Spleen (tissue), 11 donors: ENCODE measurements at regions not wholly inside any gene's neighbourhood (a gene's known extent, or its start where the extent isn't known, plus 50 kb on each side); places are given as distances from the start of the nearest gene placed in this dataset.
"Not testable (repeated sequence)": the region's sequence is repeated elsewhere in the genome, so short reads cannot be mapped to it uniquely, and the experiment has no call there.

Experiments used
- DNase-seq: peaks from one replicate; pipeline ENCODE4 v3.0.0-alpha.2; 2020
- H3K27ac ChIP-seq, 8 donors: fragments of 200-600 bp; sonication (generic) in 7 of 8; 1 replicate in 4 of 8; 2 replicates in 4 of 8; pipeline versions ENCODE4 v1.5.0 to v1.8.0; 2016 to 2021; ENCODE audit warnings: inconsistent platforms in 4 of 8, mild to moderate bottlenecking in 4 of 8, moderate library complexity in 1 of 8
- H3K27me3 ChIP-seq, 7 donors: fragments of 200-600 bp; sonication (generic) in 6 of 7; replicated peaks in 1 of 7; 1 replicate in 4 of 7; 2 replicates in 3 of 7; pipeline versions ENCODE4 v1.5.0 to v1.8.0; 2016 to 2021; ENCODE audit warnings: inconsistent platforms in 3 of 7, mild to moderate bottlenecking in 1 of 7
- H3K36me3 ChIP-seq, 6 donors: fragments of 200-600 bp; sonication (generic) in 5 of 6; 1 replicate in 4 of 6; 2 replicates in 2 of 6; pipeline versions ENCODE4 v1.5.0 to v1.8.0; 2016 to 2021; ENCODE audit warnings: inconsistent platforms in 2 of 6
- H3K4me1 ChIP-seq, 6 donors: fragments of 200-600 bp; sonication (generic) in 5 of 6; 1 replicate in 3 of 6; 2 replicates in 3 of 6; pipeline versions ENCODE4 v1.5.0 to v1.8.0; 2016 to 2021; ENCODE audit warnings: inconsistent platforms in 3 of 6
- H3K4me3 ChIP-seq, 8 donors: fragments of 200-600 bp; sonication (generic) in 7 of 8; 1 replicate in 4 of 8; 2 replicates in 4 of 8; pipeline versions ENCODE4 v1.5.0 to v1.8.0; 2016 to 2021; ENCODE audit warnings: inconsistent platforms in 4 of 8, mild to moderate bottlenecking in 4 of 8, moderate library complexity in 2 of 8
- H3K9me3 ChIP-seq, 8 donors: fragments of 200-600 bp; sonication (generic) in 7 of 8; 1 replicate in 4 of 8; 2 replicates in 4 of 8; pipeline versions ENCODE4 v1.5.0 to v1.8.0; 2016 to 2021; ENCODE audit warnings: inconsistent platforms in 4 of 8
- POLR2A ChIP-seq, 3 donors: fragments of 450-650 bp; IDR thresholded peaks; one replicate each; pipeline ENCODE4 v1.5.1; 2017; ENCODE audit warnings: antibody characterized with exemption in 3 of 3, mild to moderate bottlenecking in 1 of 3
- POLR2AphosphoS5 ChIP-seq, 3 donors: sonication (generic); formaldehyde crosslinking; IDR thresholded peaks; one replicate each; pipeline ENCODE4 v1.5.1; 2017; ENCODE audit warnings: antibody characterized with exemption in 3 of 3
- WGBS, 5 donors: extraction: QIAGEN DNeasy Blood & Tissue Kit in 3 of 5; methylation state at CpG; one replicate each; pipeline versions ENCODE4 v1.1.5 to v1.1.7; 2013 to 2018; 5-methylcytosine and 5-hydroxymethylcytosine counted together
- intact Hi-C: fragments of 100-400 bp; cut with DNase I; formaldehyde crosslinking; loops from one replicate; pipeline ENCODE4 v1.15.0; 2023; ENCODE audit warnings: low total_unique reads
- TF ChIP-seq, protein P1 (sequence below), 11 experiments: fragments of 200-600 bp in 7 of 11; fragments of 450-650 bp in 4 of 11; sonication (generic) in 4 of 11; IDR thresholded peaks in 8 of 11; conservative IDR thresholded peaks in 3 of 11; 1 replicate in 7 of 11; 2 replicates in 4 of 11; pipeline versions ENCODE4 v1.4.0 to v1.8.0; 2016 to 2021; ENCODE audit warnings: antibody characterized with exemption in 11 of 11, inconsistent platforms in 4 of 11, mild to moderate bottlenecking in 1 of 11
- donor health status: healthy with polysubstance abuse.
- donor health status: DM: no; HTN: no; CAD: no; lungs with moderate emphysema.
- donor health status: DM: no; HTN: no; CAD: no.
- donor health status: Bipolar disorder and iron deficiency.
- donor health status: healthy.
- donor health status: DM: no; HTN: no; CAD: no.
- donor health status: DM: yes; HTN: yes; CAD: no.

DNA sequence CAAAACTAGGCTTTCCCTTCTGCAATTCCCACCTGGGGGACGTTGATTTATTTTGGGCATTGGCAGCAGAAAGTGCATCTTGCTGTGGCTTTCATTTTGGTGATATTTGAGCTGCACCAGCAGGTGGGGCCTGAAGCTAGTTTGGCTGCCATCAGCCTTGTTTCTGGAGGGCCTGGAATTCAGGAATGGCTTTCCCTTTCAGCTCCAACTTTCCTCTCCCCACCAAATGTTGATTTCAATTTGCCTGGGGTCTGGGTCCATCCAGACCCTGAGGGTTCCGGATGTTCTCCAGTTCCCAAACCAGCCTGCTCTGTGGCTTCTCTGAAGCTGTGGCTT lies 640.4 kb downstream of the TYW1 start:
- Histone ChIP-seq H3K4me3 (no peak overlapping the region), H3K4me1 (no peaks in the 10 kb centered on the region), H3K36me3 (no peaks in the 10 kb centered on the region), H3K27ac (no peak overlapping the region), H3K9me3 (peaks cover 0 to 22% (median 0%) of the 10 kb centered on the region in 8 donors), H3K27me3 (no peaks in the 10 kb centered on the region)
- TF ChIP-seq POLR2A (IDR thresholded peaks at IDR 0.05) = no peak
- no peak for TF ChIP-seq POLR2AphosphoS5 (IDR thresholded peaks at IDR 0.05)
- TF ChIP-seq, protein P1, sequence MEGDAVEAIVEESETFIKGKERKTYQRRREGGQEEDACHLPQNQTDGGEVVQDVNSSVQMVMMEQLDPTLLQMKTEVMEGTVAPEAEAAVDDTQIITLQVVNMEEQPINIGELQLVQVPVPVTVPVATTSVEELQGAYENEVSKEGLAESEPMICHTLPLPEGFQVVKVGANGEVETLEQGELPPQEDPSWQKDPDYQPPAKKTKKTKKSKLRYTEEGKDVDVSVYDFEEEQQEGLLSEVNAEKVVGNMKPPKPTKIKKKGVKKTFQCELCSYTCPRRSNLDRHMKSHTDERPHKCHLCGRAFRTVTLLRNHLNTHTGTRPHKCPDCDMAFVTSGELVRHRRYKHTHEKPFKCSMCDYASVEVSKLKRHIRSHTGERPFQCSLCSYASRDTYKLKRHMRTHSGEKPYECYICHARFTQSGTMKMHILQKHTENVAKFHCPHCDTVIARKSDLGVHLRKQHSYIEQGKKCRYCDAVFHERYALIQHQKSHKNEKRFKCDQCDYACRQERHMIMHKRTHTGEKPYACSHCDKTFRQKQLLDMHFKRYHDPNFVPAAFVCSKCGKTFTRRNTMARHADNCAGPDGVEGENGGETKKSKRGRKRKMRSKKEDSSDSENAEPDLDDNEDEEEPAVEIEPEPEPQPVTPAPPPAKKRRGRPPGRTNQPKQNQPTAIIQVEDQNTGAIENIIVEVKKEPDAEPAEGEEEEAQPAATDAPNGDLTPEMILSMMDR (IDR thresholded peaks at IDR 0.05 in 8 of 11, conservative IDR thresholded peaks at IDR 0.05 in 3 of 11) = no peak
- 44 to 60% (median 52%) methylated on average over 2 of the region's 2 CpGs for WGBS, 5 donors
- intact Hi-C loops = no loop called here
- DNase-seq = no peak

DNA sequence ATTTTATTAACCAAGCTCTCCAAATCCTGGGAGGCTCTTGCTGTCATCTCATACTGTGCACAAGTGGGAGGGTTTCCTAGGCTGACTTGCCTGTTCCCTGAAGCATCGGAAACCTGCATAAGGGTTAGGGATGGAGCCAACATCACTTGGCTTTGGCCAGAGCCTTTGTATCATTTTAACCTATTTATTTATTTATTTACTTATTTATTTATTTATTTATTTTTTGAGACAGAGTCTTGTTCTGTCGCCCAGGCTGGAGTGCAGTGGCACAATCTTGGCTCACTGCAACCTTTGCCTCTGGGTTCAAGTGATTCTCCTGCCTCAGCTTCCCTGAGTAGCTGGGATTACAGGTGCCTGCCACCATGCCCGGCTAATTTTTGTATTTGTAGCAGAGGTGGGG lies 645.9 kb downstream of the TYW1 start:
- H3K9me3 ChIP-seq = peaks cover 0 to 22% (median 0%) of the 10 kb centered on the region in 8 donors
- H3K27ac ChIP-seq, H3K27me3 ChIP-seq, H3K4me3 ChIP-seq, H3K4me1 ChIP-seq, DNase-seq, H3K36me3 ChIP-seq, intact Hi-C loops: not testable (repeated sequence)
- WGBS, 5 donors = 84 to 90% (median 85%) methylated on average over 3 of the region's 3 CpGs

DNA sequence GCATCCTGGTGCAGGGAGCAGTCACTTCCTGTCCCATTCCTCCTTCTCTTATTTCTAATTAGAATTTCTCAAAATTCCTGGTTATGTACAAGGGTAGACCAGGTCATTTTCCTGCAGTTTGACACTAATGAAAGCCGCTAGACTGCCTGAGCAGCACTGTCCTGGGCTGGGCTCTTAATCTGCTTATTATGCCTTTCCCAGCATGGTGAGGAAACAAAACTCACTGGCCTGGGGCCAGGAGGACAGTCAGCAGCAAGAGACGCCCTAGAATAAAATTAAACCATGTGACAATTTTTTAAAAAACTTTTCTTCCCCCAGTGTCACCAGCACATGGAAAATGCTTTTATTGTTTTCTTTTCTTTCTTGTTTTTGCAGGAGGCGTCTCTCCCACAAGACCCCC lies 647.5 kb downstream of the TYW1 start:
- Histone ChIP-seq H3K27me3 (no peaks in the 10 kb centered on the region), H3K4me1 (no peaks in the 10 kb centered on the region), H3K9me3 (peaks cover 0 to 18% (median 0%) of the 10 kb centered on the region in 8 donors), H3K4me3 (no peak overlapping the region), H3K36me3 (no peaks in the 10 kb centered on the region), H3K27ac (no peak overlapping the region)
- WGBS, 5 donors = 65 to 80% (median 72%) methylated on average over 3 of the region's 3 CpGs
- intact Hi-C loops = no loop called here
- no peak for DNase-seq
- TF ChIP-seq, protein P1 (IDR thresholded peaks at IDR 0.05 in 8 of 11, conservative IDR thresholded peaks at IDR 0.05 in 3 of 11) = no peak
- no peak for TF ChIP-seq POLR2A (IDR thresholded peaks at IDR 0.05)
- TF ChIP-seq POLR2AphosphoS5 (IDR thresholded peaks at IDR 0.05) = no peak

DNA sequence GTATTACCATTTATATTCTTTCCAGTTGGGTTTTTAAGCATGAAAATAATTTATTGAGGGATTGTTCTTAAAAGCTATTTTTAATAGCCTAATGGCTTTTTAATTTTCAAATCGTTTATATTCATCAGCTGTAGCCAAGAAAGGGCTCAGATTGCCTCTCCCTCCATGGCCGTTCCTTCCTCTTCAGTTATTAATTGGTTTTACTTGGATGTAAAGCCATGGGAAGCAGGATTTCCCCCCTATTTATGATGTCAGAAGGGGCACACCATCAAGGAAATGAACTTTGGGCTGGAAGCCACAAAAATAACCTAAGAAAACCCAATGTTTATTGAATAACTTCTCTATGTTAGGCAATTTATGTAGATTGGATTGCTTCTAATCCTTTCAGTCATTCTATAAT lies 656.3 kb downstream of the TYW1 start:
- TF ChIP-seq, protein P1 (IDR thresholded peaks at IDR 0.05 in 8 of 11, conservative IDR thresholded peaks at IDR 0.05 in 3 of 11) = no peak
- TF ChIP-seq POLR2A (IDR thresholded peaks at IDR 0.05) = no peak
- Histone ChIP-seq H3K36me3 (no peaks in the 10 kb centered on the region), H3K27ac (no peak overlapping the region), H3K4me1 (no peaks in the 10 kb centered on the region), H3K4me3 (no peak overlapping the region), H3K9me3 (peaks cover 0 to 3% (median 0%) of the 10 kb centered on the region in 8 donors), H3K27me3 (no peaks in the 10 kb centered on the region)
- 32 to 64% (median 43%) methylated on average over 2 of the region's 2 CpGs for WGBS, 5 donors
- DNase-seq = no peak
- intact Hi-C loops = no loop called here

DNA sequence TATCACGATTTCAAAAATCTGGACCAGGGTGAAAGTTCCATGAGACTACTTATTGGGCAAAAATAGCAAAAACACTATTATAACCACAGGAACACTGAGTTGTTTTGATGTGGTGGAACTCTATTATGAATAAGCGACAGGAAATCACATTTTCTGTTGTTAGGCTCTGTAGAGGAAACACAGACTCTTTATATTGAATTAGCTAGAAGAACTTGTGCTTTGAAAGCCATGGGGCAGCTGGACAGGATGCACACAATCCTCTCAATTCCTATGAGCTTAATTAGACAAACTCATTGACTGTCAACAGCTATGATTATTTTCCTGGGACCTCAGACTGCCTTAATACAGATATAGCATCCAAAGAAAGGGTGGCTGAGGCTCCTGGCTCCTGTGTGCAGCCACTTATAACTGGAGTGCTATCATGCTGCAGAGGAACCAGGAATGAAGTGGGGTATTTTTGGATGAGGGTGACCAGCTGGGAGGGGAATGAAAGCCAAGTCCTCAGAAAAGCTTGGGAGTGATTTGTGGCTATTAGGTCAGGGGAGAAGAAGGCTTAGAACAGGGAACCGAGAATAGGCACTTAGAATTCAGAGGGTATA lies 657.3 kb downstream of the TYW1 start:
- H3K27ac ChIP-seq = no peak overlapping the region
- WGBS, 5 donors = 41 to 62% (median 56%) methylated on average over 3 of the region's 3 CpGs

More for the DNA sequence above, 657.3 kb downstream of the TYW1 start:
- Histone ChIP-seq H3K4me1 (no peaks in the 10 kb centered on the region), H3K36me3 (no peaks in the 10 kb centered on the region), H3K4me3 (no peak overlapping the region), H3K27me3 (no peaks in the 10 kb centered on the region), H3K9me3 (peaks cover 0 to 3% (median 0%) of the 10 kb centered on the region in 8 donors)
- no peak for DNase-seq
- TF ChIP-seq POLR2AphosphoS5 (IDR thresholded peaks at IDR 0.05) = no peak
- TF ChIP-seq, protein P1 (IDR thresholded peaks at IDR 0.05 in 8 of 11, conservative IDR thresholded peaks at IDR 0.05 in 3 of 11) = no peak
- TF ChIP-seq POLR2A (IDR thresholded peaks at IDR 0.05) = no peak
- intact Hi-C loops = no loop called here
